ENCODE measurements at regions not wholly inside any gene's neighbourhood (a gene's known extent, or its start where the extent isn't known, plus 50 kb on each side); places are given as distances from the start of the nearest gene placed in this dataset.

GRCh38 chr10:8334631-8335030 is 280.1 kb downstream of the GATA3 start:
- Histone ChIP-seq H3K9me3 (replicated peaks; ENCODE audit: control insufficient read depth, insufficient read depth, low read length) (no peaks in the 10 kb centered on the region; the same call in 2 of the 3 replicates), H3K36me3 (ENCODE audit: control insufficient read depth in 2 of 2, insufficient read depth in 2 of 2, low read length in 1 of 2) (no peaks in the 10 kb centered on the region), H3K27me3 (replicated peaks in 1 of 2; ENCODE audit: control insufficient read depth in 2 of 2, insufficient read depth in 2 of 2, low read length in 1 of 2) (no peaks in the 10 kb centered on the region; a peak in 2 of 4 replicates), H3K9ac (ENCODE audit: control insufficient read depth, insufficient read depth, low read length) (no peak overlapping the region), H3K4me2 (ENCODE audit: control insufficient read depth, insufficient read depth) (no peak overlapping the region), H3K4me1 (ENCODE audit: control insufficient read depth, insufficient read depth, low read length) (no peaks in the 10 kb centered on the region; the same call in 1 of the 2 replicates), H2AFZ (ENCODE audit: control insufficient read depth, low read depth, low read length) (no peak overlapping the region), H3K79me2 (ENCODE audit: control insufficient read depth, insufficient read depth, low read length) (no peaks in the 10 kb centered on the region), H4K20me1 (ENCODE audit: control insufficient read depth, insufficient read depth) (no peaks in the 10 kb centered on the region), H3K27ac (ENCODE audit: control insufficient read depth, insufficient read depth) (no peak overlapping the region), H3K4me3 (no peak overlapping the region)
- in situ Hi-C loops (cut with MboI) (no loop called here), intact Hi-C loops (cut with micrococcal nuclease; ENCODE audit: unreplicated experiment) (loop anchor here (10.0 kb wide), 1 partner anchor 60 kb away; no protein-coding TSS in a partner anchor)
- BruUV-seq (replicated peaks), result no TSS peak
- no peak for DNase-seq (ENCODE audit: low read depth, low spot score)
- POLR2A ChIA-PET, result no interaction called here
- no peak for ATAC-seq
- FAIRE-seq, result peak; percentile 44
- 22% methylated on average over 7 of the region's 7 CpGs for WGBS (ENCODE audit: insufficient coverage, insufficient replicate concordance, low lambda C conversion rate, missing lambda C conversion rate)
- RAD21 ChIA-PET (ENCODE audit: unreplicated experiment), result no interaction called here
- SMC1A ChIA-PET (ENCODE audit: uncharacterized antibody, unreplicated experiment), result no interaction called here
- CTCF ChIA-PET, result no interaction called here
- TF ChIP-seq, protein P1, sequence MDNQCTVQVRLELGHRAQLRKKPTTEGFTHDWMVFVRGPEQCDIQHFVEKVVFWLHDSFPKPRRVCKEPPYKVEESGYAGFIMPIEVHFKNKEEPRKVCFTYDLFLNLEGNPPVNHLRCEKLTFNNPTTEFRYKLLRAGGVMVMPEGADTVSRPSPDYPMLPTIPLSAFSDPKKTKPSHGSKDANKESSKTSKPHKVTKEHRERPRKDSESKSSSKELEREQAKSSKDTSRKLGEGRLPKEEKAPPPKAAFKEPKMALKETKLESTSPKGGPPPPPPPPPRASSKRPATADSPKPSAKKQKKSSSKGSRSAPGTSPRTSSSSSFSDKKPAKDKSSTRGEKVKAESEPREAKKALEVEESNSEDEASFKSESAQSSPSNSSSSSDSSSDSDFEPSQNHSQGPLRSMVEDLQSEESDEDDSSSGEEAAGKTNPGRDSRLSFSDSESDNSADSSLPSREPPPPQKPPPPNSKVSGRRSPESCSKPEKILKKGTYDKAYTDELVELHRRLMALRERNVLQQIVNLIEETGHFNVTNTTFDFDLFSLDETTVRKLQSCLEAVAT (IDR thresholded peaks at IDR 0.05), result no peak
- TF ChIP-seq GATAD2B (conservative IDR thresholded peaks at IDR 0.05; ENCODE audit: low read depth) (no peak), PRDM15 (CRISPR knock-in tag; IDR thresholded peaks at IDR 0.05) (no peak), HDAC6 (IDR thresholded peaks at IDR 0.05; ENCODE audit: unreplicated experiment) (no peak), RUNX3 (IDR thresholded peaks at IDR 0.05; ENCODE audit: low read length) (no peak), CHD4 (IDR thresholded peaks at IDR 0.05) (no peak), RAD51 (IDR thresholded peaks at IDR 0.05) (no peak), FOXK2 (IDR thresholded peaks at IDR 0.05) (no peak), MEF2B (IDR thresholded peaks at IDR 0.05; ENCODE audit: partially characterized antibody, poor library complexity, severe bottlenecking) (no peak), CHD2 (IDR thresholded peaks at IDR 0.05; ENCODE audit: borderline replicate concordance, low read depth, low read length) (no peak), CBX3 (IDR thresholded peaks at IDR 0.05; ENCODE audit: borderline replicate concordance, low read depth) (no peak), SMARCA5 (IDR thresholded peaks at IDR 0.05) (no peak), CBX5 (IDR thresholded peaks at IDR 0.05; ENCODE audit: low read depth) (no peak), PKNOX1 (IDR thresholded peaks at IDR 0.05) (no peak), ATF7 (IDR thresholded peaks at IDR 0.05; ENCODE audit: low read depth) (no peak)
- TF ChIP-seq, protein P2, sequence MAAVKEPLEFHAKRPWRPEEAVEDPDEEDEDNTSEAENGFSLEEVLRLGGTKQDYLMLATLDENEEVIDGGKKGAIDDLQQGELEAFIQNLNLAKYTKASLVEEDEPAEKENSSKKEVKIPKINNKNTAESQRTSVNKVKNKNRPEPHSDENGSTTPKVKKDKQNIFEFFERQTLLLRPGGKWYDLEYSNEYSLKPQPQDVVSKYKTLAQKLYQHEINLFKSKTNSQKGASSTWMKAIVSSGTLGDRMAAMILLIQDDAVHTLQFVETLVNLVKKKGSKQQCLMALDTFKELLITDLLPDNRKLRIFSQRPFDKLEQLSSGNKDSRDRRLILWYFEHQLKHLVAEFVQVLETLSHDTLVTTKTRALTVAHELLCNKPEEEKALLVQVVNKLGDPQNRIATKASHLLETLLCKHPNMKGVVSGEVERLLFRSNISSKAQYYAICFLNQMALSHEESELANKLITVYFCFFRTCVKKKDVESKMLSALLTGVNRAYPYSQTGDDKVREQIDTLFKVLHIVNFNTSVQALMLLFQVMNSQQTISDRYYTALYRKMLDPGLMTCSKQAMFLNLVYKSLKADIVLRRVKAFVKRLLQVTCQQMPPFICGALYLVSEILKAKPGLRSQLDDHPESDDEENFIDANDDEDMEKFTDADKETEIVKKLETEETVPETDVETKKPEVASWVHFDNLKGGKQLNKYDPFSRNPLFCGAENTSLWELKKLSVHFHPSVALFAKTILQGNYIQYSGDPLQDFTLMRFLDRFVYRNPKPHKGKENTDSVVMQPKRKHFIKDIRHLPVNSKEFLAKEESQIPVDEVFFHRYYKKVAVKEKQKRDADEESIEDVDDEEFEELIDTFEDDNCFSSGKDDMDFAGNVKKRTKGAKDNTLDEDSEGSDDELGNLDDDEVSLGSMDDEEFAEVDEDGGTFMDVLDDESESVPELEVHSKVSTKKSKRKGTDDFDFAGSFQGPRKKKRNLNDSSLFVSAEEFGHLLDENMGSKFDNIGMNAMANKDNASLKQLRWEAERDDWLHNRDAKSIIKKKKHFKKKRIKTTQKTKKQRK (IDR thresholded peaks at IDR 0.05; ENCODE audit: low read depth, low read length), result no peak
